ENCODE measurements at regions not wholly inside any gene's neighbourhood (a gene's known extent, or its start where the extent isn't known, plus 50 kb on each side); places are given as distances from the start of the nearest gene placed in this dataset.

DNA sequence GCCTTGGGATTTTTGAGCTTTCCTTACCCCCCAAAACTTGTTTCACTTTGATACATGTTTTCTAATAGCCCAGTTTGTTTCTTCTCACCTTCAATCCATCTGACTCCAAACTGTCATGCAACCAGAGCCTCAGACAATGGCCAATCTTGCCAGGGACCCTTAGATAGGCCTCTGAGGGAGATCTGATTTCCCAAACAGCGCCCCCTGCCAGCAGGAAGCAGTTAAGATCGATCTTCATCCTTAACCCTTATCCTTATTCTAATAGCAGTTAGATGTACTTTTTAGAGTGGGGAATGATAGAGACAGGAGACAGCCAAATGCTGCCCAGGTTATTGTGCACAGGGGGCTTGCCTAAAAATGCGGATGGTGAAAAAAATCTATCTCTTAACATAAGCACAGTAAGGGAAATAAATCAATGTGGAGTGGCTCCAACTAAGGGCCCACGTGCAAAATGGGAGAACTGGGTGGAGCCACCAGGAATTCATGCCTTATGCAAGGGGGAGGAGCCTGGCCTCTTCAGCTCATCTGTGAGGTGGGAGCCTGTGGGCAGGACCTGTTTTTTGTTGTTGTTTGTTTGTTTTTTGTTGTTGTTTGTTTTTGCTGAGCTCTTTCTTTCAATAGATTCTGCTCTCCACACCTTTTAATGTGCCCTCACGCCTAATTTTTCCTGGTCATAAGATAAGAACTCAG lies 833.6 kb upstream of the AGA start:
- DNase-seq (ENCODE audit: low read depth), result no peak
- TF ChIP-seq, protein P1, sequence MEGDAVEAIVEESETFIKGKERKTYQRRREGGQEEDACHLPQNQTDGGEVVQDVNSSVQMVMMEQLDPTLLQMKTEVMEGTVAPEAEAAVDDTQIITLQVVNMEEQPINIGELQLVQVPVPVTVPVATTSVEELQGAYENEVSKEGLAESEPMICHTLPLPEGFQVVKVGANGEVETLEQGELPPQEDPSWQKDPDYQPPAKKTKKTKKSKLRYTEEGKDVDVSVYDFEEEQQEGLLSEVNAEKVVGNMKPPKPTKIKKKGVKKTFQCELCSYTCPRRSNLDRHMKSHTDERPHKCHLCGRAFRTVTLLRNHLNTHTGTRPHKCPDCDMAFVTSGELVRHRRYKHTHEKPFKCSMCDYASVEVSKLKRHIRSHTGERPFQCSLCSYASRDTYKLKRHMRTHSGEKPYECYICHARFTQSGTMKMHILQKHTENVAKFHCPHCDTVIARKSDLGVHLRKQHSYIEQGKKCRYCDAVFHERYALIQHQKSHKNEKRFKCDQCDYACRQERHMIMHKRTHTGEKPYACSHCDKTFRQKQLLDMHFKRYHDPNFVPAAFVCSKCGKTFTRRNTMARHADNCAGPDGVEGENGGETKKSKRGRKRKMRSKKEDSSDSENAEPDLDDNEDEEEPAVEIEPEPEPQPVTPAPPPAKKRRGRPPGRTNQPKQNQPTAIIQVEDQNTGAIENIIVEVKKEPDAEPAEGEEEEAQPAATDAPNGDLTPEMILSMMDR (IDR thresholded peaks at IDR 0.05; ENCODE audit: low read depth, low read length, missing control alignments), result no peak
- in situ Hi-C loops (cut with HindIII; ENCODE audit: low sequenced_read_pairs), result no loop called here
- no peak overlapping the region for H3K4me3 ChIP-seq (ENCODE audit: low read depth, low read length)

DNA sequence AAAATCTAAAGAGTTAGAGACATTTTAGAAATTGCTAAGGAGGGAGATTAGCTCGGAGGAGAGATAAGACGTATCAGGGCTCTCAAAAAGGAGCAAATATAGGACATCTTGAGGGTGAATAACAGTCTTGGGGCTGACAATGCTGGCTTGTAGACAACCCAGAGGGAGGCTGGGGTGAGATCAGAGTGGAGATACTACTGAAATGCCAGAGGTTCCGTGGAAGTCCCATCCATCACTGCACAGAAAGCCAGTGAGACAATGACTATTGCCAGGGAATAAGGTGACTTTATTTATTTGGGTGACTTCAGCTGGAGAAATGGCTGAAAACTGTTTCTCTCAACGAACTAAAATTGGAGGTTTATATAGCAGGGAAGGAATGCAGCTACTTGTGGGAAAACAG lies 838.1 kb upstream of the AGA start:
- TF ChIP-seq, protein P1 (IDR thresholded peaks at IDR 0.05; ENCODE audit: low read depth, low read length, missing control alignments), result no peak
- no peak for DNase-seq (ENCODE audit: low read depth)
- H3K4me3 ChIP-seq (ENCODE audit: low read depth, low read length), result no peak overlapping the region
- in situ Hi-C loops (cut with HindIII; ENCODE audit: low sequenced_read_pairs), result no loop called here

DNA sequence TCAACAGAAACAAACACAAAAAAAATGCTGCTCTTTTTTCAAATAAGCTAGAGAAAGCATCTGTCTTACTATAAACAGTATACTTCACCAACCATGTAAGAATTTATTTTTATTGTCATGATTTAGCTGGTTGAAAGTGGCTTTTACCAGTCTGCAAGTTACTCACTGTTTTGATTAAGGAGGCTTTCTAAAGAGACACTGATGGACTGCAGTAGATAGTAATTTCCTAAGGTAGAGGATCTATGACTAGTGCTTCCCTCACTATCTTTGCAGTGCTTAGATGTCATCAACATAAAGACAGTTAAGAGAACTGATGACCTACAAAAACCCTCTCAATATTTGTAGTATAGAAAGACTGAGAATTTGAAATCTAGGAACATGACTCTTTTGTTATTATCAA lies 846.2 kb upstream of the AGA start:
- no peak overlapping the region for H3K4me3 ChIP-seq (ENCODE audit: low read depth, low read length)
- DNase-seq (ENCODE audit: low read depth), result no peak
- TF ChIP-seq, protein P1 (IDR thresholded peaks at IDR 0.05; ENCODE audit: low read depth, low read length, missing control alignments), result no peak
- in situ Hi-C loops (cut with HindIII; ENCODE audit: low sequenced_read_pairs), result no loop called here

DNA sequence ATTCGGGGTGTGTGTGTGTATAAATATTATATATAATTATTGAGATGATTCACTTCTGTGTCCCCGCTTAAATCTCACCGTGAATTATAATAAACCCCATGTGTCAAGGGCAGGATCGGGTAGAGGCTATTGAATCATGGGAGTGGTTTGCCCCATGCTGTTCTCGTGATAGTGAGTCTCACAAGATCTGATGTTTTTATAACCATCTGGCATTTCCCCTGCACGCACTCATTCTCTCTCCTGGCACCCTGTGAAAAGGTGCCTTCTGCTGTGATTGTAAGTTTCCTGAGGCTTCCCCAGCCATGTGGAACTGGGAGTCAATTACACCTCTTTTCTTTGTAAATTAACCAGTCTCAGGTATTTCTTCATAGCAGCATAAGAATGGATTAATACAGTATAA lies 851.4 kb upstream of the AGA start:
- in situ Hi-C loops (cut with HindIII; ENCODE audit: low sequenced_read_pairs), result loop anchor here (5.0 to 10.0 kb wide), 2 partner anchors 34 to 241 kb away; no protein-coding TSS in a partner anchor
- DNase-seq (ENCODE audit: low read depth), result no peak
- TF ChIP-seq, protein P1 (IDR thresholded peaks at IDR 0.05; ENCODE audit: low read depth, low read length, missing control alignments), result no peak
- H3K4me3 ChIP-seq (ENCODE audit: low read depth, low read length), result no peak overlapping the region

DNA sequence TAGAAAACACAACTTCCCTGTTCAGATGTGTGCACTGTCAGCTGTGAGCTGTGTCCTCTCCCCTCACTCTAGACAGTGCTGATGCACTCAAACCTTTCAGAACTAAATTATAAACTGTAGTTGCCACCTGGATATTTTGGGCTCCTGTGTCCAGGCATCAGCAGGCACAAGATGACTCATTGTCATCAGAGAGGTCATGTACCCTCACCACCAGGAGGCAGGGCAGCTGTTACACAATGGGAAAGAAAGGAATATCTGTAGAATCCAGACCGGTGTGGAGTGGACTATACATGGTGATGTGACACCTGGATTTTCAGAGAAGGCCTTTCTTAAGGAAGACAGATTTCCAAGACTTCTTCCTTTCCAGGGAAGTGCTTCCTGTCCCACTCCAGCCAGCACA lies 854.4 kb upstream of the AGA start:
- TF ChIP-seq, protein P1 (IDR thresholded peaks at IDR 0.05; ENCODE audit: low read depth, low read length, missing control alignments), result no peak

DNA sequence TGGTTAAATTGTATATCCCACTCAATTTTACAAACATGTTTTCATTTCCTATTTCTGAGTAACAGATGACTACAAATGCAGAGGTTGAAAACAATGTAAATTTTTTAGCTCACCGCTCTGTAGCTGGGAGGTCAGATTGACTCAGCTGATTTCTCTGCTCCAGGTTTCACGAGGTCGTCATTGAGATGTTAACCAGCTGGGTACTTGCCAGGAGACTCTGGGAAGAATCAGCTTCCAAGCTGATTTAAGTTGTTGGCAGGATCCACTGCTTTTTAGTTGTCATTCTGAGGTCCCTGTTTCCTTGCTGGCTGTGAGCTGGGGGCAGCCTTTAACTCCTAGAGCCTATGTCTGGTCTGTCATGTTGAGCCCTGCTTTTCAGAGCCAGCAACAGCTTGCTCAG lies 864.3 kb upstream of the AGA start:
- H3K4me3 ChIP-seq (ENCODE audit: low read depth, low read length), result no peak overlapping the region
- peak; percentile 34 for DNase-seq (ENCODE audit: low read depth)
- TF ChIP-seq, protein P1 (IDR thresholded peaks at IDR 0.05; ENCODE audit: low read depth, low read length, missing control alignments), result no peak
- in situ Hi-C loops (cut with HindIII; ENCODE audit: low sequenced_read_pairs), result no loop called here

More for the DNA sequence above, 854.4 kb upstream of the AGA start:
- DNase-seq (ENCODE audit: low read depth), result no peak
- no peak overlapping the region for H3K4me3 ChIP-seq (ENCODE audit: low read depth, low read length)
- in situ Hi-C loops (cut with HindIII; ENCODE audit: low sequenced_read_pairs), result loop anchor here (10.0 kb wide), 1 partner anchor 238 kb away; no protein-coding TSS in a partner anchor

Measured in astrocyte of the cerebellum (primary cell).